SK-N-SH treated with all-trans-retinoic acid at 6 μM for 48 hours (cell line): ENCODE measurements at regions not wholly inside any gene's neighbourhood (a gene's known extent, or its start where the extent isn't known, plus 50 kb on each side); places are given as distances from the start of the nearest gene placed in this dataset.

ENCODE experiments used
- ATAC-seq: fragments of 200-7000 bp; cut with Tn5 transposase; 3 replicates; pipeline ENCODE4 v1.9.1; 2020; ENCODE audit warnings: mild to moderate bottlenecking, moderate library complexity
- ARNTL ChIP-seq: fragments of 450-650 bp; formaldehyde crosslinking; IDR thresholded peaks from 2 replicates; pipeline ENCODE4 v1.5.0; 2020; ENCODE audit warnings: low read depth, mild to moderate bottlenecking, moderate library complexity, borderline replicate concordance
- BACH2 ChIP-seq: fragments of 250-450 bp; sonication (Bioruptor Pico); IDR thresholded peaks from 2 replicates; pipeline ENCODE4 v1.9.0; 2021; ENCODE audit warnings: mild to moderate bottlenecking, borderline replicate concordance
- CSDC2 ChIP-seq: fragments of 250-450 bp; sonication (Bioruptor Pico); IDR thresholded peaks from 2 replicates; pipeline ENCODE4 v1.5.0; 2020; ENCODE audit warnings: mild to moderate bottlenecking, moderate library complexity
- ESRRG ChIP-seq: fragments of 250-450 bp; sonication (Bioruptor Pico); IDR thresholded peaks from 2 replicates; pipeline ENCODE4 v1.6.1; 2021; ENCODE audit warnings: mild to moderate bottlenecking
- GLIS3 ChIP-seq: fragments of 250-450 bp; sonication (Bioruptor Pico); IDR thresholded peaks from 2 replicates; pipeline ENCODE4 v1.5.0; 2020; ENCODE audit warnings: mild to moderate bottlenecking, moderate library complexity
- ISL1 ChIP-seq: fragments of 250-450 bp; sonication (Bioruptor Pico); IDR thresholded peaks from 2 replicates; pipeline ENCODE4 v2.1.2; 2022; ENCODE audit warnings: mild to moderate bottlenecking, moderate library complexity
- OSR1 ChIP-seq: fragments of 250-450 bp; sonication (Bioruptor Pico); IDR thresholded peaks from 2 replicates; pipeline ENCODE4 v1.8.0; 2022; ENCODE audit warnings: moderate library complexity, mild to moderate bottlenecking, inconsistent platforms
- RARB ChIP-seq: fragments of 250-450 bp; sonication (Bioruptor Pico); IDR thresholded peaks from 2 replicates; pipeline ENCODE4 v1.8.0; 2021; ENCODE audit warnings: mild to moderate bottlenecking, moderate library complexity
- SNAI2 ChIP-seq: fragments of 250-450 bp; sonication (Bioruptor Pico); IDR thresholded peaks from 2 replicates; pipeline ENCODE4 v1.5.0; 2020; ENCODE audit warnings: mild to moderate bottlenecking, moderate library complexity
- TCF4 ChIP-seq: fragments of 250-450 bp; sonication (Bioruptor Pico); IDR thresholded peaks from 2 replicates; pipeline ENCODE4 v1.8.0; 2021; ENCODE audit warnings: mild to moderate bottlenecking, moderate library complexity, borderline replicate concordance
- TOX ChIP-seq: fragments of 250-450 bp; sonication (Bioruptor Pico); IDR thresholded peaks from 2 replicates; pipeline ENCODE4 v1.8.0; 2021; ENCODE audit warnings: mild to moderate bottlenecking, moderate library complexity, borderline replicate concordance
- ZC3H10 ChIP-seq: fragments of 250-450 bp; sonication (Bioruptor Pico); IDR thresholded peaks from 2 replicates; pipeline ENCODE4 v1.5.1; 2021; ENCODE audit warnings: mild to moderate bottlenecking, moderate library complexity
- ZFP30 ChIP-seq: fragments of 450-650 bp; formaldehyde crosslinking; IDR thresholded peaks from 2 replicates; pipeline ENCODE4 v1.5.0; 2022; ENCODE audit warnings: mild to moderate bottlenecking, moderate library complexity
- ZNF70 ChIP-seq: fragments of 450-650 bp; formaldehyde crosslinking; IDR thresholded peaks from 2 replicates; pipeline ENCODE4 v1.5.0; 2020; ENCODE audit warnings: mild to moderate bottlenecking, moderate library complexity
- ZNF8 ChIP-seq: fragments of 450-650 bp; formaldehyde crosslinking; IDR thresholded peaks from 2 replicates; pipeline ENCODE4 v1.5.0; 2020; ENCODE audit warnings: mild to moderate bottlenecking, moderate library complexity
- TF ChIP-seq, protein P1 (sequence below): fragments of 250-450 bp; sonication (Bioruptor Pico); IDR thresholded peaks from 2 replicates; pipeline ENCODE4 v1.5.1; 2021; ENCODE audit warnings: mild to moderate bottlenecking, moderate library complexity
- TF ChIP-seq, protein P2 (sequence below): fragments of 250-450 bp; sonication (Bioruptor Pico); IDR thresholded peaks from 2 replicates; pipeline ENCODE4 v1.8.0; 2021; ENCODE audit warnings: low read depth, mild to moderate bottlenecking, moderate library complexity, borderline replicate concordance
- TF ChIP-seq, protein P3 (sequence below): fragments of 250-450 bp; sonication (Bioruptor Pico); IDR thresholded peaks from 2 replicates; pipeline ENCODE4 v1.5.1; 2020; ENCODE audit warnings: low read depth, mild to moderate bottlenecking, moderate library complexity
- TF ChIP-seq, protein P4 (sequence below): fragments of 250-450 bp; sonication (Bioruptor Pico); IDR thresholded peaks from 2 replicates; pipeline ENCODE4 v1.5.0; 2020; ENCODE audit warnings: mild to moderate bottlenecking, moderate library complexity

DNA sequence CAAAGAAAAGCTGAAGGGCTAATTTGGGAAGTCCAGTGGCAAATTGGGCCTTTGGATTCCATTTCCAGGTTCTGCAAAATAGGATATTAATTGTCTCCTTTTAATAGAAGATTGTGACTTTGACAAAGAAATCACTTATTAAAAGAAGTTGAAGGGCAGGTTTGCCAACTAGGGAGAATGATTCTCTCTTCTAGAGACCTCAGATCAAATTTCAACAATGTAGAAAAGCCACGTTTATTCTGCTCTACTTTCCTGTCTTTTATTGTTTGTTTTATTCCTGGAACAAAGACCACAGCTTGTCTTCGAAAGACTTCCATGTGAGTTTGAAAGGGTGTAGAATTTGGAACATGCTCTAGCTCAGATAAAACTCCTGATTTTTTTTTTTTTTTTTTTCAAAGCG lies 65.5 kb upstream of the PRL start:
- TF ChIP-seq BACH2 (CRISPR knock-in tag) (no peak), ZC3H10 (no peak), ZFP30 (no peak), GLIS3 (CRISPR knock-in tag) (no peak), TCF4 (CRISPR knock-in tag) (no peak), ESRRG (CRISPR knock-in tag) (no peak), CSDC2 (CRISPR knock-in tag) (no peak), OSR1 (CRISPR knock-in tag) (no peak), TOX (CRISPR knock-in tag) (no peak), ZNF70 (CRISPR knock-in tag) (no peak), RARB (no peak), ISL1 (CRISPR knock-in tag) (no peak), ZNF8 (CRISPR knock-in tag) (no peak), ARNTL (CRISPR knock-in tag) (no peak)
- TF ChIP-seq, protein P1, sequence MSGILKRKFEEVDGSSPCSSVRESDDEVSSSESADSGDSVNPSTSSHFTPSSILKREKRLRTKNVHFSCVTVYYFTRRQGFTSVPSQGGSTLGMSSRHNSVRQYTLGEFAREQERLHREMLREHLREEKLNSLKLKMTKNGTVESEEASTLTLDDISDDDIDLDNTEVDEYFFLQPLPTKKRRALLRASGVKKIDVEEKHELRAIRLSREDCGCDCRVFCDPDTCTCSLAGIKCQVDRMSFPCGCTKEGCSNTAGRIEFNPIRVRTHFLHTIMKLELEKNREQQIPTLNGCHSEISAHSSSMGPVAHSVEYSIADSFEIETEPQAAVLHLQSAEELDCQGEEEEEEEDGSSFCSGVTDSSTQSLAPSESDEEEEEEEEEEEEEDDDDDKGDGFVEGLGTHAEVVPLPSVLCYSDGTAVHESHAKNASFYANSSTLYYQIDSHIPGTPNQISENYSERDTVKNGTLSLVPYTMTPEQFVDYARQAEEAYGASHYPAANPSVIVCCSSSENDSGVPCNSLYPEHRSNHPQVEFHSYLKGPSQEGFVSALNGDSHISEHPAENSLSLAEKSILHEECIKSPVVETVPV (CRISPR knock-in tag): no peak
- TF ChIP-seq, protein P2, sequence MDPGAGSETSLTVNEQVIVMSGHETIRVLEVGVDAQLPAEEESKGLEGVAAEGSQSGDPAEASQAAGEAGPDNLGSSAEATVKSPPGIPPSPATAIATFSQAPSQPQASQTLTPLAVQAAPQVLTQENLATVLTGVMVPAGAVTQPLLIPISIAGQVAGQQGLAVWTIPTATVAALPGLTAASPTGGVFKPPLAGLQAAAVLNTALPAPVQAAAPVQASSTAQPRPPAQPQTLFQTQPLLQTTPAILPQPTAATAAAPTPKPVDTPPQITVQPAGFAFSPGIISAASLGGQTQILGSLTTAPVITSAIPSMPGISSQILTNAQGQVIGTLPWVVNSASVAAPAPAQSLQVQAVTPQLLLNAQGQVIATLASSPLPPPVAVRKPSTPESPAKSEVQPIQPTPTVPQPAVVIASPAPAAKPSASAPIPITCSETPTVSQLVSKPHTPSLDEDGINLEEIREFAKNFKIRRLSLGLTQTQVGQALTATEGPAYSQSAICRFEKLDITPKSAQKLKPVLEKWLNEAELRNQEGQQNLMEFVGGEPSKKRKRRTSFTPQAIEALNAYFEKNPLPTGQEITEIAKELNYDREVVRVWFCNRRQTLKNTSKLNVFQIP: no peak
- TF ChIP-seq, protein P3, sequence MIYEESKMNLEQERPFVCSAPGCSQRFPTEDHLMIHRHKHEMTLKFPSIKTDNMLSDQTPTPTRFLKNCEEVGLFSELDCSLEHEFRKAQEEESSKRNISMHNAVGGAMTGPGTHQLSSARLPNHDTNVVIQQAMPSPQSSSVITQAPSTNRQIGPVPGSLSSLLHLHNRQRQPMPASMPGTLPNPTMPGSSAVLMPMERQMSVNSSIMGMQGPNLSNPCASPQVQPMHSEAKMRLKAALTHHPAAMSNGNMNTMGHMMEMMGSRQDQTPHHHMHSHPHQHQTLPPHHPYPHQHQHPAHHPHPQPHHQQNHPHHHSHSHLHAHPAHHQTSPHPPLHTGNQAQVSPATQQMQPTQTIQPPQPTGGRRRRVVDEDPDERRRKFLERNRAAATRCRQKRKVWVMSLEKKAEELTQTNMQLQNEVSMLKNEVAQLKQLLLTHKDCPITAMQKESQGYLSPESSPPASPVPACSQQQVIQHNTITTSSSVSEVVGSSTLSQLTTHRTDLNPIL (CRISPR knock-in tag): no peak
- TF ChIP-seq, protein P4, sequence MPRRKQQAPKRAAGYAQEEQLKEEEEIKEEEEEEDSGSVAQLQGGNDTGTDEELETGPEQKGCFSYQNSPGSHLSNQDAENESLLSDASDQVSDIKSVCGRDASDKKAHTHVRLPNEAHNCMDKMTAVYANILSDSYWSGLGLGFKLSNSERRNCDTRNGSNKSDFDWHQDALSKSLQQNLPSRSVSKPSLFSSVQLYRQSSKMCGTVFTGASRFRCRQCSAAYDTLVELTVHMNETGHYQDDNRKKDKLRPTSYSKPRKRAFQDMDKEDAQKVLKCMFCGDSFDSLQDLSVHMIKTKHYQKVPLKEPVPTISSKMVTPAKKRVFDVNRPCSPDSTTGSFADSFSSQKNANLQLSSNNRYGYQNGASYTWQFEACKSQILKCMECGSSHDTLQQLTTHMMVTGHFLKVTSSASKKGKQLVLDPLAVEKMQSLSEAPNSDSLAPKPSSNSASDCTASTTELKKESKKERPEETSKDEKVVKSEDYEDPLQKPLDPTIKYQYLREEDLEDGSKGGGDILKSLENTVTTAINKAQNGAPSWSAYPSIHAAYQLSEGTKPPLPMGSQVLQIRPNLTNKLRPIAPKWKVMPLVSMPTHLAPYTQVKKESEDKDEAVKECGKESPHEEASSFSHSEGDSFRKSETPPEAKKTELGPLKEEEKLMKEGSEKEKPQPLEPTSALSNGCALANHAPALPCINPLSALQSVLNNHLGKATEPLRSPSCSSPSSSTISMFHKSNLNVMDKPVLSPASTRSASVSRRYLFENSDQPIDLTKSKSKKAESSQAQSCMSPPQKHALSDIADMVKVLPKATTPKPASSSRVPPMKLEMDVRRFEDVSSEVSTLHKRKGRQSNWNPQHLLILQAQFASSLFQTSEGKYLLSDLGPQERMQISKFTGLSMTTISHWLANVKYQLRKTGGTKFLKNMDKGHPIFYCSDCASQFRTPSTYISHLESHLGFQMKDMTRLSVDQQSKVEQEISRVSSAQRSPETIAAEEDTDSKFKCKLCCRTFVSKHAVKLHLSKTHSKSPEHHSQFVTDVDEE (CRISPR knock-in tag): no peak
- ATAC-seq: no peak

DNA sequence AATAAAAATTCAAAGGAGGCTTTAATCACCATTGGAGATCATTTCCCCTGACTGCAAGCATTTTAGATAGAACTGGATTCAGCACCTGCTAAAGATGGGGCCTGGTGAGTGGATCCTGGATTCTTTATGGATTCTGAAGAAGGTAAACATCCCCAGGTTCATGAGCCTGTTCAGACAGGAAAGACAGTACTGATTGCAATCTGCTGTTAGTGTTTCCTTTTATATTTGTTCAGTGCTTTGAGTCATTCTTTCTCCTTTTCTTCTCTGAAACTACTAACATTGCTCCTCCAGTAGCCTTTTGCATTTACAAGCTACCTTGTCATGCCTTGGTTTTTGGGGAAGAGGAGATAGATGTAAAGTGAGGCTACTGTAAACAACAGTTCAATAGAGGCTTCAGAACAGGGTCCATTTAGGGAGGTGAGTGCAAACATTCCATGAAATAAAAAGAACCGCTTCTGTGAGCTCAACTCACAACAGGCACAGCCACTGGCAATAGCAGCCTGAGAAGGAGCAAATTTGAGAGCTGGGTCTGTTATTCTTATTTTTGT lies 66.4 kb upstream of the PRL start:
- TF ChIP-seq, protein P3 (CRISPR knock-in tag): no peak
- TF ChIP-seq, protein P1 (CRISPR knock-in tag): no peak
- TF ChIP-seq SNAI2 (CRISPR knock-in tag) (no peak), ZFP30 (no peak), TOX (CRISPR knock-in tag) (no peak), GLIS3 (CRISPR knock-in tag) (no peak), ZNF8 (CRISPR knock-in tag) (no peak), OSR1 (CRISPR knock-in tag) (no peak)
- TF ChIP-seq, protein P2: no peak
- no peak for ATAC-seq
